Keratinocyte (primary cell): ENCODE measurements at regions not wholly inside any gene's neighbourhood (a gene's known extent, or its start where the extent isn't known, plus 50 kb on each side); places are given as distances from the start of the nearest gene placed in this dataset.

ENCODE experiments used
- DNase-seq: peaks from one replicate; pipeline ENCODE4 v3.0.0-alpha.2; 2011; ENCODE audit warnings: low read depth, missing footprints, low spot score
- FAIRE-seq: peaks from 2 replicates; lab custom pipeline; 2011; peaks lifted over from hg19 to GRCh38; lab: Jason Lieb, UNC
- H2AFZ ChIP-seq: 2 replicates; pipeline ENCODE4 v1.6.0; 2012; ENCODE audit warnings: low read length, control low read depth, inconsistent platforms; ENCODE audit not compliant: control insufficient read depth
- H3K27ac ChIP-seq: 2 replicates; pipeline ENCODE4 v1.5.1; 2011; ENCODE audit warnings: low read length; ENCODE audit not compliant: control insufficient read depth, insufficient read depth
- H3K27me3 ChIP-seq: 3 replicates; pipeline ENCODE4 v1.6.0; 2011; ENCODE audit warnings: low read length; ENCODE audit not compliant: control insufficient read depth, insufficient read depth; ENCODE audit errors: extremely low read depth
- H3K36me3 ChIP-seq, 2 experiments: 2 replicates in 1 of 2; 3 replicates in 1 of 2; pipeline ENCODE4 v1.5.1; 2011; ENCODE audit warnings: low read length in 2 of 2, mild to moderate bottlenecking in 1 of 2; ENCODE audit not compliant: control insufficient read depth in 2 of 2, insufficient read depth in 2 of 2; ENCODE audit errors: extremely low read depth in 1 of 2
- H3K4me1 ChIP-seq: 3 replicates; pipeline ENCODE4 v1.5.1; 2011; ENCODE audit warnings: low read length; ENCODE audit not compliant: control insufficient read depth, insufficient read depth; ENCODE audit errors: extremely low read depth
- H3K4me2 ChIP-seq: 3 replicates; pipeline ENCODE4 v1.6.0; 2011; ENCODE audit warnings: low read depth, low read length; ENCODE audit not compliant: control insufficient read depth, insufficient read depth; ENCODE audit errors: extremely low read depth
- H3K4me3 ChIP-seq, 3 experiments: fragments of 200-600 bp in 1 of 3; sonication (generic) in 1 of 3; 2 replicates in 2 of 3; 3 replicates in 1 of 3; pipeline ENCODE4 v1.5.1; 2011 to 2016; ENCODE audit warnings: low read length in 3 of 3, mild to moderate bottlenecking in 3 of 3, control low read depth in 2 of 3, inconsistent platforms in 1 of 3, low read depth in 1 of 3, mixed read lengths in 1 of 3, mixed run types in 1 of 3, moderate library complexity in 1 of 3; ENCODE audit not compliant: control insufficient read depth in 2 of 3, insufficient read depth in 2 of 3; ENCODE audit errors: extremely low read depth in 1 of 3
- H3K79me2 ChIP-seq: 2 replicates; pipeline ENCODE4 v1.6.0; 2012; ENCODE audit warnings: low read length; ENCODE audit not compliant: control insufficient read depth, insufficient read depth
- H3K9ac ChIP-seq: 3 replicates; pipeline ENCODE4 v1.6.0; 2011; ENCODE audit warnings: low read length; ENCODE audit not compliant: control insufficient read depth, insufficient read depth; ENCODE audit errors: extremely low read depth
- H3K9me1 ChIP-seq: 3 replicates; pipeline ENCODE4 v1.6.0; 2011; ENCODE audit warnings: low read length; ENCODE audit not compliant: control insufficient read depth, insufficient read depth; ENCODE audit errors: extremely low read depth
- H3K9me3 ChIP-seq: 2 replicates; pipeline ENCODE4 v1.5.1; 2012; ENCODE audit warnings: low read depth, low read length; ENCODE audit not compliant: control insufficient read depth
- H4K20me1 ChIP-seq: 3 replicates; pipeline ENCODE4 v1.6.0; 2011; ENCODE audit warnings: low read length; ENCODE audit not compliant: control insufficient read depth, insufficient read depth; ENCODE audit errors: extremely low read depth
- EZH2 ChIP-seq: IDR thresholded peaks from one replicate; pipeline ENCODE4 v1.6.1; 2012; ENCODE audit warnings: inconsistent platforms, mild to moderate bottlenecking, low read length, moderate library complexity
- dilution Hi-C: fragments of 300-500 bp; cut with MboI; formaldehyde crosslinking; loops from one replicate; pipeline ENCODE4 v1.7.0; 2020; ENCODE audit warnings: low sequenced_read_pairs; ENCODE audit not compliant: extremely low pct_ligation_motif_present
- TF ChIP-seq, protein P1 (sequence below), 3 experiments: IDR thresholded peaks in 1 of 3; conservative IDR thresholded peaks in 1 of 3; optimal IDR thresholded peaks in 1 of 3; 2 replicates in 2 of 3; 3 replicates in 1 of 3; pipeline versions ENCODE3 to v1.5.1; 2011; ENCODE audit warnings: low read length in 3 of 3, mild to moderate bottlenecking in 3 of 3, moderate library complexity in 2 of 3, control low read depth in 1 of 3, inconsistent platforms in 1 of 3; ENCODE audit not compliant: insufficient read depth in 2 of 3; ENCODE audit errors: extremely low read depth in 1 of 3

DNA sequence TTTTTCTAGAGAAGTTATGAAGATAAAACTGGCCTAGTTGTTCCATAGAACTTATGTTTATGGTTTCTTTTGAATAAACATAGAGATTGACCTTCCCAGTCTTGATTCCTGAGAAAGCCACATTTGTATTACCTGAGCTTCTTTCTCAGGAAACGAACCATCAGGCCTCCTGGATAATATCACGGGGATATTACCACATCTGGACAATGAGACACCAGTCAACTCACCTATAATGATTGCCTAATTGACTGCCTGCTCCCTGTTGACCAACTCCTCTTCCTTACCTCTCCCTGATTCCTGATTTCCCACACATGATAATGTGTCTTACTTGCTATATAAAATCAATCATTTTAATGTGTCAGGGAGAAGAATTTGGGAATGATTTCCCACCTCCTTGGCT, 822.7 kb downstream of the LRFN5 start:
- Histone ChIP-seq H3K9me1 (no peaks in the 10 kb centered on the region), H2AFZ (peak overlapping the region; percentile 41), H3K79me2 (no peaks in the 10 kb centered on the region), H3K4me1 (no peaks in the 10 kb centered on the region), H4K20me1 (no peaks in the 10 kb centered on the region), H3K36me3 (no peaks in the 10 kb centered on the region), H3K9me3 (no peaks in the 10 kb centered on the region), H3K27ac (peak overlapping the region; percentile 4), H3K4me3 (no peak overlapping the region), H3K9ac (no peak overlapping the region), H3K4me2 (no peak overlapping the region), H3K27me3 (no peaks in the 10 kb centered on the region)
- no peak for DNase-seq
- dilution Hi-C loops = no loop called here
- no peak for TF ChIP-seq EZH2
- TF ChIP-seq, protein P1, sequence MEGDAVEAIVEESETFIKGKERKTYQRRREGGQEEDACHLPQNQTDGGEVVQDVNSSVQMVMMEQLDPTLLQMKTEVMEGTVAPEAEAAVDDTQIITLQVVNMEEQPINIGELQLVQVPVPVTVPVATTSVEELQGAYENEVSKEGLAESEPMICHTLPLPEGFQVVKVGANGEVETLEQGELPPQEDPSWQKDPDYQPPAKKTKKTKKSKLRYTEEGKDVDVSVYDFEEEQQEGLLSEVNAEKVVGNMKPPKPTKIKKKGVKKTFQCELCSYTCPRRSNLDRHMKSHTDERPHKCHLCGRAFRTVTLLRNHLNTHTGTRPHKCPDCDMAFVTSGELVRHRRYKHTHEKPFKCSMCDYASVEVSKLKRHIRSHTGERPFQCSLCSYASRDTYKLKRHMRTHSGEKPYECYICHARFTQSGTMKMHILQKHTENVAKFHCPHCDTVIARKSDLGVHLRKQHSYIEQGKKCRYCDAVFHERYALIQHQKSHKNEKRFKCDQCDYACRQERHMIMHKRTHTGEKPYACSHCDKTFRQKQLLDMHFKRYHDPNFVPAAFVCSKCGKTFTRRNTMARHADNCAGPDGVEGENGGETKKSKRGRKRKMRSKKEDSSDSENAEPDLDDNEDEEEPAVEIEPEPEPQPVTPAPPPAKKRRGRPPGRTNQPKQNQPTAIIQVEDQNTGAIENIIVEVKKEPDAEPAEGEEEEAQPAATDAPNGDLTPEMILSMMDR (optimal IDR thresholded peaks at IDR 0.05 in 1 of 3, IDR thresholded peaks at IDR 0.05 in 1 of 3, conservative IDR thresholded peaks at IDR 0.05 in 1 of 3; ENCODE audit: extremely low read depth in 1 of 3, insufficient read depth in 2 of 3, low read length in 3 of 3) = no peak
- peak; percentile 41 for FAIRE-seq

- H3K4me3 ChIP-seq = no peak overlapping the region
- H3K36me3 ChIP-seq = no peaks in the 10 kb centered on the region
- peak overlapping the region; percentile 41 for H2AFZ ChIP-seq
- H3K27ac ChIP-seq = peak overlapping the region; percentile 5
- no peaks in the 10 kb centered on the region for H3K27me3 ChIP-seq
- H3K79me2 ChIP-seq = no peaks in the 10 kb centered on the region
- peak; percentile 73 for FAIRE-seq
- dilution Hi-C loops = no loop called here
- no peak overlapping the region for H3K4me2 ChIP-seq
- TF ChIP-seq EZH2 = no peak
- TF ChIP-seq, protein P1 (optimal IDR thresholded peaks at IDR 0.05 in 1 of 3, IDR thresholded peaks at IDR 0.05 in 1 of 3, conservative IDR thresholded peaks at IDR 0.05 in 1 of 3; ENCODE audit: extremely low read depth in 1 of 3, insufficient read depth in 2 of 3, low read length in 3 of 3) = no peak
- H3K9ac ChIP-seq = no peak overlapping the region
- H4K20me1 ChIP-seq = no peaks in the 10 kb centered on the region
- no peaks in the 10 kb centered on the region for H3K9me3 ChIP-seq
- peak; percentile 44 for DNase-seq
- H3K4me1 ChIP-seq = no peaks in the 10 kb centered on the region
- H3K9me1 ChIP-seq = no peaks in the 10 kb centered on the region
Measured at GRCh38 chr14:42428996-42429395, 822.3 kb downstream of the LRFN5 start.
